Heart right ventricle (tissue), 16 donors: ENCODE measurements at regions not wholly inside any gene's neighbourhood (a gene's known extent, or its start where the extent isn't known, plus 50 kb on each side); places are given as distances from the start of the nearest gene placed in this dataset.
"Not testable (repeated sequence)": the region's sequence is repeated elsewhere in the genome, so short reads cannot be mapped to it uniquely, and the experiment has no call there.

ENCODE experiments used
- ATAC-seq, 8 donors: fragments of 200-7000 bp; cut with Tn5 transposase; one replicate each; pipeline ENCODE4 v1.9.1; 2020; ENCODE audit warnings: mild to moderate bottlenecking in 8 of 8, moderate library complexity in 8 of 8, moderate number of reproducible peaks in 1 of 8
- DNase-seq, 2 donors: peaks; one replicate each; pipeline ENCODE4 v3.0.0-alpha.2; 2020
- H3K27ac ChIP-seq, 10 donors: fragments of 200-600 bp; sonication (generic) in 2 of 10; one replicate each; pipeline versions ENCODE4 v1.5.0 to v1.8.0; 2020 to 2022; ENCODE audit warnings: mild to moderate bottlenecking in 3 of 10
- H3K27me3 ChIP-seq, 7 donors: fragments of 200-600 bp; one replicate each; pipeline ENCODE4 v1.8.0; 2021 to 2022; ENCODE audit warnings: mild to moderate bottlenecking in 2 of 7
- H3K36me3 ChIP-seq, 9 donors: fragments of 200-600 bp; sonication (generic) in 1 of 9; one replicate each; pipeline versions ENCODE4 v1.5.0 to v1.8.0; 2020 to 2022; ENCODE audit warnings: mild to moderate bottlenecking in 2 of 9
- H3K4me1 ChIP-seq, 9 donors: fragments of 200-600 bp; sonication (generic) in 1 of 9; one replicate each; pipeline versions ENCODE4 v1.5.0 to v1.8.0; 2020 to 2022; ENCODE audit warnings: mild to moderate bottlenecking in 4 of 9
- H3K4me3 ChIP-seq, 10 donors: fragments of 200-600 bp; sonication (generic) in 2 of 10; one replicate each; pipeline versions ENCODE4 v1.5.0 to v1.8.0; 2020 to 2022; ENCODE audit warnings: mild to moderate bottlenecking in 7 of 10, moderate library complexity in 2 of 10
- H3K9me3 ChIP-seq, 11 donors: fragments of 200-600 bp in 10 of 11; sonication (generic) in 2 of 11; one replicate each; pipeline versions ENCODE4 v1.5.0 to v1.8.0; 2013 to 2022; ENCODE audit warnings: mild to moderate bottlenecking in 2 of 11, control low read depth in 1 of 11, moderate library complexity in 1 of 11
- CTCF ChIP-seq, 9 donors: fragments of 200-600 bp; sonication (generic) in 2 of 9; IDR thresholded peaks; one replicate each; pipeline versions ENCODE4 v1.5.0 to v1.8.0; 2021 to 2022; ENCODE audit warnings: antibody characterized with exemption in 9 of 9, mild to moderate bottlenecking in 5 of 9, moderate library complexity in 1 of 9
- WGBS, 2 donors: extraction: QIAGEN DNeasy Blood & Tissue Kit; methylation state at CpG; one replicate each; pipeline ENCODE4 v1.1.7; 2013; ENCODE audit warnings: inconsistent platforms in 1 of 2; 5-methylcytosine and 5-hydroxymethylcytosine counted together
- intact Hi-C, 10 donors: fragments of 100-400 bp; cut with DNase I; formaldehyde crosslinking; loops; one replicate each; pipeline versions ENCODE4 v1.11.1 to v1.14.2; 2022
- donor health status: Arrhythmogenic right ventricular cardiomyopathy.
- donor health status: ischemic (EF 13 %, LVEDD 7.1; RV severe dilation, severe dysfunction).
- donor health status: healthy with polysubstance abuse.
- donor health status: DM: no; HTN: yes; CAD: no.
- donor health status: DM: no; HTN: no; CAD: no.
- donor health status: ischemic (EF 25% LVEDD 6.9; RV normal size, moderate dysfunction).
- donor health status: ischemic (EF 25% LVEDD 5.7; RV mildly dilated, moderate dysfunction).
- donor health status: healthy.
- donor health status: DM: yes; HTN: yes; CAD: no.
- donor health status: Ischemic cardiomyopathy.
- donor health status: ischemic (EF 35%, LVEDD 5.7; RV mildly dilated, moderate dysfunction).
- donor health status: nonischemic (EF 11% LVEDD 7.7; RV severe dilation, severe dysfunction).
- donor health status: DM: yes; HTN: yes; CAD: no.
- donor health status: PGD.
- donor health status: ischemic (EF 29% LVEDD 5.4; RV normal size, mild dysfunction).
- donor health status: nonischemic (EF 23%, LVEDD 6.1; RV moderate dilation, normal function).

GRCh38 chr7:110502888-110503465 lies 588.0 kb upstream of the LRRN3 start:
- peaks cover 0 to 8% (median 0%) of the 10 kb centered on the region in 11 donors for H3K9me3 ChIP-seq
- DNase-seq (no peak), ATAC-seq (no peak)
- no peaks in the 10 kb centered on the region for H3K27me3 ChIP-seq
- intact Hi-C loops: no loop called here
- H3K36me3 ChIP-seq: no peaks in the 10 kb centered on the region
- no peak overlapping the region for H3K27ac ChIP-seq
- TF ChIP-seq CTCF (IDR thresholded peaks at IDR 0.05): no peak
- no peak overlapping the region for H3K4me3 ChIP-seq
- whole genome bisulfite sequencing, 2 donors: 86 to 88% methylated on average over 1 of the region's 1 CpG
- no peaks in the 10 kb centered on the region for H3K4me1 ChIP-seq

- H3K4me1 ChIP-seq: no peaks in the 10 kb centered on the region
- H3K4me3 ChIP-seq: no peak overlapping the region
- TF ChIP-seq CTCF (IDR thresholded peaks at IDR 0.05): no peak
- intact Hi-C loops: no loop called here
- DNase-seq (no peak), ATAC-seq (no peak)
- H3K9me3 ChIP-seq: no peaks in the 10 kb centered on the region
- 82 to 84% methylated on average over 1 of the region's 1 CpG for WGBS, 2 donors
- H3K36me3 ChIP-seq: no peaks in the 10 kb centered on the region
- no peak overlapping the region for H3K27ac ChIP-seq
- no peaks in the 10 kb centered on the region for H3K27me3 ChIP-seq
Measured at GRCh38 chr7:110507369-110507768, 583.6 kb upstream of the LRRN3 start.

GRCh38 chr7:110507832-110508231 lies 583.1 kb upstream of the LRRN3 start:
- Histone ChIP-seq H3K4me1 (no peaks in the 10 kb centered on the region), H3K27me3 (no peaks in the 10 kb centered on the region), H3K9me3 (no peaks in the 10 kb centered on the region), H3K4me3 (no peak overlapping the region), H3K27ac (no peak overlapping the region), H3K36me3 (no peaks in the 10 kb centered on the region)
- no peak for TF ChIP-seq CTCF (IDR thresholded peaks at IDR 0.05)
- DNase-seq (no peak), ATAC-seq (no peak)
- intact Hi-C loops: no loop called here

GRCh38 chr7:110514975-110515551 lies 575.9 kb upstream of the LRRN3 start:
- 40 to 52% methylated on average over 5 of the region's 5 CpGs for WGBS, 2 donors
- not testable (repeated sequence) for H3K4me1 ChIP-seq, ATAC-seq

GRCh38 chr7:110519851-110520250 lies 571.1 kb upstream of the LRRN3 start:
- H3K27ac ChIP-seq: no peak overlapping the region
- no peaks in the 10 kb centered on the region for H3K27me3 ChIP-seq
- ATAC-seq (no peak), DNase-seq (no peak)
- intact Hi-C loops: no loop called here
- no peak overlapping the region for H3K4me3 ChIP-seq
- H3K4me1 ChIP-seq: no peaks in the 10 kb centered on the region
- peaks cover 0 to 3% (median 0%) of the 10 kb centered on the region in 11 donors for H3K9me3 ChIP-seq
- H3K36me3 ChIP-seq: no peaks in the 10 kb centered on the region
- TF ChIP-seq CTCF (IDR thresholded peaks at IDR 0.05): no peak
- 89 to 99% methylated on average over 8 of the region's 8 CpGs for WGBS, 2 donors

More at GRCh38 chr7:110514975-110515551, 575.9 kb upstream of the LRRN3 start:
- intact Hi-C loops, DNase-seq, H3K4me3 ChIP-seq, H3K27ac ChIP-seq, H3K27me3 ChIP-seq, H3K36me3 ChIP-seq, H3K9me3 ChIP-seq: not testable (repeated sequence)
